Endothelial cell of umbilical vein (primary cell): ENCODE measurements at regions not wholly inside any gene's neighbourhood (a gene's known extent, or its start where the extent isn't known, plus 50 kb on each side); places are given as distances from the start of the nearest gene placed in this dataset.

Experiments used
- POLR2A ChIP-seq: IDR thresholded peaks from 2 replicates; pipeline ENCODE4 v1.6.1; 2012; ENCODE audit warnings: low read depth, mild to moderate bottlenecking, control low read depth, low read length
- POLR2AphosphoS5 ChIP-seq: IDR thresholded peaks from 2 replicates; pipeline ENCODE4 v1.6.1; 2012; ENCODE audit warnings: low read depth, mild to moderate bottlenecking, control low read depth, low read length, moderate library complexity; ENCODE audit not compliant: insufficient read depth

DNA sequence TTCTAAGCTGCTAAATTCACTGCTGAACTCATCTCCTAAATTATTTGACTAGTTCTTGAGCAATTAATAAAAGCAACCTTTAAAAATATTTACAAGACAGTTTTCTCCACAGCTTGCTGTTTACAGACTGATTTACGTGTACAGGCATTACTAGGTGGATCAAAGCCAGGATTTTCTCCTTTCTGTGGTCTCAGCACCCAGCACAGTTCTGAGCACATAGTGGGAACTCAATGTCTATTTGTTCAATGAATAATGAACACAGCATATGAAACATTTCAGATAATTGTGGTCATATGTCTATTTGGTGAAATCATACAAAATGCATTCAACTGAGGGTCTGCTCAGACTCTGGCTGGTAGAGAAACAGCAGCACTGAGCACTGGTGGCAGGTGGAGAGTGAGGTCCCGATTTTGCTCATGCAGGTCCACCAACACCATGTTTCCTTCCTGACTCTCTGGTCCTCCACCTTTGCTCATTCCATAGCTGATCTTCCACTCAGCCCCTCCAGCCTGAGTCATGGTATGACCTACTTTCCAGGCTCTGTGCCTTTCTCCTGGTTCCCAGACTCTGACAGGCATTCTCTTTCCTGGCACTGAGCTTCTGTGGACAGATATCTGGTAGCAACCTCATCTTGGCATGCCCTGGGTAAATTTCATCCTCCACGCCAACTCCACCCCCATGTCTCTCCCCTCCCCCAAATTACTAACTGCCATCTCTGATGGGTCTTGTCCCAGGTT is 311.3 kb downstream of the TGFB2 start:
- TF ChIP-seq POLR2AphosphoS5: no peak
- TF ChIP-seq POLR2A: no peak
